GM12875 (cell line): ENCODE measurements at regions not wholly inside any gene's neighbourhood (a gene's known extent, or its start where the extent isn't known, plus 50 kb on each side); places are given as distances from the start of the nearest gene placed in this dataset.
"Not testable (repeated sequence)": the region's sequence is repeated elsewhere in the genome, so short reads cannot be mapped to it uniquely, and the experiment has no call there.

Source experiments
- H3K4me3 ChIP-seq: one replicate; pipeline ENCODE4 v1.5.1; 2011; ENCODE audit warnings: low read depth, low read length, control low read depth
- CTCF ChIP-seq: IDR thresholded peaks from 2 replicates; pipeline ENCODE4 v1.5.1; 2011; ENCODE audit warnings: low read depth, mild to moderate bottlenecking, control low read depth, inconsistent platforms, low read length, moderate library complexity, borderline replicate concordance; ENCODE audit not compliant: insufficient read depth

GRCh38 chr1:220475608-220476007, 52.3 kb upstream of the MARK1 start:
- H3K4me3 ChIP-seq = not testable (repeated sequence)

- H3K4me3 ChIP-seq = not testable (repeated sequence)
Measured at GRCh38 chr1:220475141-220475540, 52.8 kb upstream of the MARK1 start.

- no peak for TF ChIP-seq CTCF
- H3K4me3 ChIP-seq = no peak overlapping the region
Measured at GRCh38 chr1:220473440-220473839, 54.5 kb upstream of the MARK1 start.

- TF ChIP-seq CTCF = no peak
- no peak overlapping the region for H3K4me3 ChIP-seq
Measured at GRCh38 chr1:220462752-220463151, 65.2 kb upstream of the MARK1 start.

GRCh38 chr1:220458936-220459335, 69.0 kb upstream of the MARK1 start:
- TF ChIP-seq CTCF = no peak
- H3K4me3 ChIP-seq = no peak overlapping the region

- no peak overlapping the region for H3K4me3 ChIP-seq
- TF ChIP-seq CTCF = no peak
Measured at GRCh38 chr1:220457957-220458609, 69.9 kb upstream of the MARK1 start.

GRCh38 chr1:220455559-220455958, 72.4 kb upstream of the MARK1 start:
- TF ChIP-seq CTCF = no peak
- no peak overlapping the region for H3K4me3 ChIP-seq

GRCh38 chr1:220454155-220454777, 73.7 kb upstream of the MARK1 start:
- no peak for TF ChIP-seq CTCF
- no peak overlapping the region for H3K4me3 ChIP-seq
